ENCODE measurements at regions not wholly inside any gene's neighbourhood (a gene's known extent, or its start where the extent isn't known, plus 50 kb on each side); places are given as distances from the start of the nearest gene placed in this dataset.

- TF ChIP-seq POLR2A (IDR thresholded peaks at IDR 0.05): no peak
- no peak for TF ChIP-seq CTCF (IDR thresholded peaks at IDR 0.05)
Measured at GRCh38 chr4:13032936-13033335, 451.2 kb downstream of the RAB28 start.

All from tibial nerve (tissue), 3 donors.